ENCODE measurements at regions not wholly inside any gene's neighbourhood (a gene's known extent, or its start where the extent isn't known, plus 50 kb on each side); places are given as distances from the start of the nearest gene placed in this dataset.

DNA sequence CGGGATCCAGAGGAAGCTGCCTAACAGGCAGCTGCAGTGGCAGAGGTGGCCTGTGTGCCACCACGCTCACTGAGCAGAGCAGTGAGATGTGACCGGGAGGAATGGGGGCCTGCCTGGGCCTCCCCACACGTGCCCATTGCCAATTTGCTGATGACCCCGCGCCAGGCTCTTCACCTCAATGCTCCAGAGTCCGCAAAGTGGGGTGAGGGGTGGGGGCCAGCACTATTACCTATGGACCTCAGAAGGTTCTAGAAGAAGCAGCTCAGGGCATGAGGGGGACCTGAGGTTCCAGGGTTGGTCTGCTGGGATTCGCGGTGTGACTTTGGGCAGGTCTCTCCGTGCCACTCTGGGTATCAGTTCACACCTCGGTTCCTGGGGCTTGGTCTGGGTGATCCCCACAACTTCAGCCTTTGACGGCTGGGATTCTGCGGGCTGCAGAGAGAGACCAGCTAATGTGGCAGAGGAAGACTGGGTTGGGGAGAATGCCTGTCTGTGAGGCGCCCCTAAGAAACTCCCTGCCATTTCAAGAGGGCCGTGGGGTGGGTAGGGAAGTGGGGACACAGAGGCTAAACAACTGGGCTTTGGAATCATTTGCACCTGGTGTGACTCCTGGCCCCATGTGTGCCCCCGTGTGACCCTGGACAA, 231.0 kb upstream of the MVB12B start:
- TF ChIP-seq EZH2phosphoT487 (IDR thresholded peaks at IDR 0.05; ENCODE audit: borderline replicate concordance, low read length) = no peak
- TF ChIP-seq, protein P1, sequence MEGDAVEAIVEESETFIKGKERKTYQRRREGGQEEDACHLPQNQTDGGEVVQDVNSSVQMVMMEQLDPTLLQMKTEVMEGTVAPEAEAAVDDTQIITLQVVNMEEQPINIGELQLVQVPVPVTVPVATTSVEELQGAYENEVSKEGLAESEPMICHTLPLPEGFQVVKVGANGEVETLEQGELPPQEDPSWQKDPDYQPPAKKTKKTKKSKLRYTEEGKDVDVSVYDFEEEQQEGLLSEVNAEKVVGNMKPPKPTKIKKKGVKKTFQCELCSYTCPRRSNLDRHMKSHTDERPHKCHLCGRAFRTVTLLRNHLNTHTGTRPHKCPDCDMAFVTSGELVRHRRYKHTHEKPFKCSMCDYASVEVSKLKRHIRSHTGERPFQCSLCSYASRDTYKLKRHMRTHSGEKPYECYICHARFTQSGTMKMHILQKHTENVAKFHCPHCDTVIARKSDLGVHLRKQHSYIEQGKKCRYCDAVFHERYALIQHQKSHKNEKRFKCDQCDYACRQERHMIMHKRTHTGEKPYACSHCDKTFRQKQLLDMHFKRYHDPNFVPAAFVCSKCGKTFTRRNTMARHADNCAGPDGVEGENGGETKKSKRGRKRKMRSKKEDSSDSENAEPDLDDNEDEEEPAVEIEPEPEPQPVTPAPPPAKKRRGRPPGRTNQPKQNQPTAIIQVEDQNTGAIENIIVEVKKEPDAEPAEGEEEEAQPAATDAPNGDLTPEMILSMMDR (IDR thresholded peaks at IDR 0.05; ENCODE audit: low read depth, low read length, poor library complexity, severe bottlenecking) = no peak
- Histone ChIP-seq H3F3A (ENCODE audit: control insufficient read depth, insufficient read depth) (no peaks in the 10 kb centered on the region), H3K79me2 (ENCODE audit: control insufficient read depth, low read length) (no peaks in the 10 kb centered on the region), H3K4me3 (ENCODE audit: low read length) (no peak overlapping the region), H3K27me3 (ENCODE audit: control insufficient read depth, low read length) (0 out of 2 replicates have a peak, but pooled peaks cover 2% of the 10 kb centered on the region), H3K27ac (ENCODE audit: low read depth, low read length) (no peak overlapping the region), H3K9me3 (ENCODE audit: control insufficient read depth, insufficient read depth, low read length) (no peaks in the 10 kb centered on the region), H4K20me1 (ENCODE audit: control insufficient read depth, insufficient read depth, low read depth, low read length) (no peaks in the 10 kb centered on the region), H3K4me1 (ENCODE audit: control insufficient read depth, low read length) (peaks cover 6% of the 10 kb centered on the region; the same call in 1 of the 2 replicates), H3K9me2 (replicated peaks; ENCODE audit: control insufficient read depth, low read length) (no peaks in the 10 kb centered on the region), H3K4me2 (ENCODE audit: low read length) (no peak overlapping the region), H3K36me3 (ENCODE audit: control insufficient read depth, low read length) (no peaks in the 10 kb centered on the region)

DNA sequence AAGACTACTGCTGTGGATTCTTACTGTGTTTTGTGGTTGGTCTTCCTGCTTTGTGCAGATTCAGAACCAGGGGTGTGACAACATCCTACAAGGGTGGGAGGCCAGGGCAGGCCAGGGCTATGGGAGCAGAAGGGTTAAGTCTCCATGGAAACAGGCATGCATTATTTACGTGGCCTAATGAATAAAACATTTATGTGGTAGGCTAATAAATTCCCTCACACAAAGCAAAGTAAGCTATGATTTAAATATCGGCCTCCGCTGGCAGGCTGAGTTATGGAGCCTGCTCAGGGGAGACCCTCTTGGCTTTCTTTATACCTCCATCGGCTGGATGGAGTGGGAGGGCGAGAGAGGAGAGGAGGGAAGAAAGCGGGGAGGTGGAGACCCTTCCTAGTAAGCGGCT, 230.3 kb upstream of the MVB12B start:
- Histone ChIP-seq H3K4me3 (ENCODE audit: low read length) (no peak overlapping the region), H3K9me2 (replicated peaks; ENCODE audit: control insufficient read depth, low read length) (no peaks in the 10 kb centered on the region), H3K27me3 (ENCODE audit: control insufficient read depth, low read length) (0 out of 2 replicates have a peak, but pooled peaks cover 2% of the 10 kb centered on the region), H3F3A (ENCODE audit: control insufficient read depth, insufficient read depth) (no peaks in the 10 kb centered on the region), H3K4me1 (ENCODE audit: control insufficient read depth, low read length) (peaks cover 6% of the 10 kb centered on the region; the same call in 1 of the 2 replicates), H3K9me3 (ENCODE audit: control insufficient read depth, insufficient read depth, low read length) (no peaks in the 10 kb centered on the region), H3K36me3 (ENCODE audit: control insufficient read depth, low read length) (no peaks in the 10 kb centered on the region), H3K4me2 (ENCODE audit: low read length) (no peak overlapping the region), H3K27ac (ENCODE audit: low read depth, low read length) (no peak overlapping the region), H3K79me2 (ENCODE audit: control insufficient read depth, low read length) (no peaks in the 10 kb centered on the region), H4K20me1 (ENCODE audit: control insufficient read depth, insufficient read depth, low read depth, low read length) (no peaks in the 10 kb centered on the region)
- TF ChIP-seq, protein P1 (IDR thresholded peaks at IDR 0.05; ENCODE audit: low read depth, low read length, poor library complexity, severe bottlenecking) = no peak
- no peak for TF ChIP-seq EZH2phosphoT487 (IDR thresholded peaks at IDR 0.05; ENCODE audit: borderline replicate concordance, low read length)

DNA sequence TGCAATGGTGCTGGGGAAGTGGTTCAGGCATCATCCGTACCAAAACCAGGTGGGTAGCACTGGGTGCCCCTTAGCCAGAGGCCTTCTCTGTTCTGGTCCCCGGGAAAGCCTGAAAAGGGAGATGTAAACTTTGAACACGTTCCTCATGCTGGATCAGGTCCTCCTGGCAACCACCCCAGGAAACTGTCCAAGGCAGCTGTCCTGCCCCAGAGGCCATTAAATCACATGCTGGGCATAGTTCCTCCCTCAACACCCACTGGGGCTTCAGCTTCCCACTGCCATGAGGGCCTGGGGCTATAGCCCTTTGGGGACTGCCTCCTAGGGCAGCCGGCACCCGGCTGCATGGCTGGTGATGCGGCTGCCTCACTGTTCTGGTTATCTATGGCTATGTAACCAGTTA, 228.9 kb upstream of the MVB12B start:
- no peaks in the 10 kb centered on the region for H4K20me1 ChIP-seq (ENCODE audit: control insufficient read depth, insufficient read depth, low read depth, low read length)
- no peaks in the 10 kb centered on the region for H3F3A ChIP-seq (ENCODE audit: control insufficient read depth, insufficient read depth)
- no peak overlapping the region for H3K4me3 ChIP-seq (ENCODE audit: low read length)
- no peaks in the 10 kb centered on the region for H3K79me2 ChIP-seq (ENCODE audit: control insufficient read depth, low read length)
- H3K4me1 ChIP-seq (ENCODE audit: control insufficient read depth, low read length) = peaks cover 6% of the 10 kb centered on the region; the same call in 1 of the 2 replicates
- no peak for TF ChIP-seq EZH2phosphoT487 (IDR thresholded peaks at IDR 0.05; ENCODE audit: borderline replicate concordance, low read length)
- TF ChIP-seq, protein P1 (IDR thresholded peaks at IDR 0.05; ENCODE audit: low read depth, low read length, poor library complexity, severe bottlenecking) = no peak
- no peaks in the 10 kb centered on the region for H3K9me3 ChIP-seq (ENCODE audit: control insufficient read depth, insufficient read depth, low read length)
- no peaks in the 10 kb centered on the region for H3K9me2 ChIP-seq (replicated peaks; ENCODE audit: control insufficient read depth, low read length)
- 0 out of 2 replicates have a peak, but pooled peaks cover 2% of the 10 kb centered on the region for H3K27me3 ChIP-seq (ENCODE audit: control insufficient read depth, low read length)
- no peaks in the 10 kb centered on the region for H3K36me3 ChIP-seq (ENCODE audit: control insufficient read depth, low read length)
- no peak overlapping the region for H3K27ac ChIP-seq (ENCODE audit: low read depth, low read length)
- no peak overlapping the region for H3K4me2 ChIP-seq (ENCODE audit: low read length)

All from DOHH2 (cell line).